CD4-positive, alpha-beta memory T cell (primary cell): ENCODE measurements at regions not wholly inside any gene's neighbourhood (a gene's known extent, or its start where the extent isn't known, plus 50 kb on each side); places are given as distances from the start of the nearest gene placed in this dataset.
"Not testable (repeated sequence)": the region's sequence is repeated elsewhere in the genome, so short reads cannot be mapped to it uniquely, and the experiment has no call there.

Source experiments
- CTCF ChIA-PET: fragments of 350-600 bp; sonication (Branson Sonifier 250); formaldehyde crosslinking; loops from one replicate; lab custom pipeline; 2021; ENCODE audit warnings: inconsistent platforms; ENCODE audit not compliant: partially characterized antibody; lab: Charles Lee
- POLR2A ChIA-PET: fragments of 350-600 bp; sonication (Branson Sonifier 250); formaldehyde crosslinking; loops from one replicate; lab custom pipeline; 2021; ENCODE audit not compliant: partially characterized antibody; lab: Charles Lee
- DNase-seq, 5 donors: peaks; one replicate each; pipeline versions ENCODE4 v3.0.0 to v3.0.0-alpha.2; 2020 to 2022; ENCODE audit warnings: mixed read lengths in 1 of 5
- H3K27ac ChIP-seq: one replicate; pipeline ENCODE4 v1.7.0; 2013; ENCODE audit warnings: low read depth, low read length
- H3K27me3 ChIP-seq: 2 replicates; pipeline ENCODE4 v1.7.0; 2013; ENCODE audit warnings: mild to moderate bottlenecking, low read length, moderate library complexity; ENCODE audit not compliant: insufficient read depth
- H3K36me3 ChIP-seq: 2 replicates; pipeline ENCODE4 v1.7.0; 2013; ENCODE audit warnings: mild to moderate bottlenecking, low read length, moderate library complexity; ENCODE audit not compliant: insufficient read depth
- H3K4me1 ChIP-seq: 2 replicates; pipeline ENCODE4 v1.7.0; 2013; ENCODE audit warnings: mild to moderate bottlenecking, low read length, moderate library complexity; ENCODE audit not compliant: insufficient read depth
- H3K4me3 ChIP-seq, 2 donors: one replicate each; pipeline ENCODE4 v1.7.0; 2013; ENCODE audit warnings: low read length in 2 of 2, mild to moderate bottlenecking in 1 of 2
- H3K9me3 ChIP-seq, 2 donors: one replicate each; pipeline ENCODE4 v1.7.0; 2013; ENCODE audit warnings: low read length in 2 of 2, control low read depth in 1 of 2; ENCODE audit not compliant: control insufficient read depth in 1 of 2
- H3K27ac Mint-ChIP-seq, 7 donors: one replicate each; pipeline ENCODE4 v1.8.0; 2020 to 2021; ENCODE audit warnings: mixed read lengths in 7 of 7, mild to moderate bottlenecking in 6 of 7, inconsistent platforms in 3 of 7, moderate library complexity in 3 of 7
- H3K27me3 Mint-ChIP-seq, 2 donors: one replicate each; pipeline ENCODE4 v1.8.0; 2020 to 2021; ENCODE audit warnings: mixed read lengths in 2 of 2
- H3K36me3 Mint-ChIP-seq, 2 donors: one replicate each; pipeline ENCODE4 v1.8.0; 2020 to 2021; ENCODE audit warnings: mixed read lengths in 2 of 2, inconsistent platforms in 1 of 2, mild to moderate bottlenecking in 1 of 2
- H3K4me1 Mint-ChIP-seq, 4 donors: one replicate each; pipeline ENCODE4 v1.8.0; 2020 to 2021; ENCODE audit warnings: mixed read lengths in 4 of 4, mild to moderate bottlenecking in 1 of 4
- H3K4me3 Mint-ChIP-seq, 8 donors: one replicate each; pipeline ENCODE4 v1.8.0; 2020 to 2021; ENCODE audit warnings: mixed read lengths in 8 of 8, mild to moderate bottlenecking in 7 of 8, moderate library complexity in 6 of 8, inconsistent platforms in 3 of 8
- H3K9me3 Mint-ChIP-seq, 8 donors: one replicate each; pipeline ENCODE4 v1.8.0; 2020 to 2021; ENCODE audit warnings: mixed read lengths in 8 of 8, mild to moderate bottlenecking in 5 of 8, inconsistent platforms in 3 of 8, moderate library complexity in 1 of 8
- intact Hi-C: fragments of 100-400 bp; cut with micrococcal nuclease; formaldehyde crosslinking; loops from one replicate; pipeline ENCODE4 v1.15.1; 2023

DNA sequence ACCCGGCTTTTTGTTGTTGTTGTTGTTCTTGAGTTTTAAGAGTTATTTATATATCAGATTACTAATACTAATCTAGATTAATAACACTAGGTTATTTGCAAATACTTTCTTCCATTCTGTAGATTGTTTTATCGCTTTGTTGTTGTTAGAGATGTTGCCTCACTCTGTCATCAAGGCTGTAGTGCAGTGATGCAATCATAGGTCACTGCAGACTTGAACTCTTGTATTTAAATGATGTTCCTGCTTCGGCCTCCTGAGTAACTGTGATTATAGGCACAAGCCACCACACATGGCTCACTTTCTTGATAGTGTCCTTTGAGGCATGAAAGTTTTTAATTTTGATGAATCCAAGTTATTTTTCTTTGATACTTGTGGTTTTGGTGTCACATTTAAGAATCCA, 129.0 kb downstream of the VSIG4 start:
- Histone ChIP-seq H3K36me3 (no peaks in the 10 kb centered on the region), H3K27ac (no peak overlapping the region), H3K4me3 (no peak overlapping the region), H3K9me3 (no peaks in the 10 kb centered on the region), H3K27me3 (no peaks in the 10 kb centered on the region), H3K4me1 (no peaks in the 10 kb centered on the region)
- H3K9me3 Mint-ChIP-seq, result peaks cover 0 to 10% (median 0%) of the 10 kb centered on the region in 8 donors
- H3K36me3 Mint-ChIP-seq, result no peaks in the 10 kb centered on the region
- H3K4me1 Mint-ChIP-seq, result no peaks in the 10 kb centered on the region
- ChIA-PET CTCF (no interaction called here), POLR2A (no interaction called here)
- intact Hi-C loops, result no loop called here
- no peaks in the 10 kb centered on the region for H3K27me3 Mint-ChIP-seq
- no peak overlapping the region for H3K4me3 Mint-ChIP-seq
- no peak overlapping the region for H3K27ac Mint-ChIP-seq
- no peak for DNase-seq

GRCh38 chrX:65903750-65904149, 136.1 kb downstream of the VSIG4 start:
- Mint-ChIP-seq H3K4me1 (peaks cover 9 to 30% (median 22%) of the 10 kb centered on the region in 4 donors), H3K27me3 (no peaks in the 10 kb centered on the region), H3K9me3 (peaks cover 0 to 2% (median 0%) of the 10 kb centered on the region in 8 donors), H3K36me3 (no peaks in the 10 kb centered on the region), H3K4me3 (no peak overlapping the region), H3K27ac (peak overlapping the region in 1 of 7 donors; percentile 15)
- Histone ChIP-seq H3K9me3 (no peaks in the 10 kb centered on the region), H3K27me3 (no peaks in the 10 kb centered on the region), H3K4me1 (peaks cover 19% of the 10 kb centered on the region), H3K27ac (no peak overlapping the region), H3K4me3 (no peak overlapping the region), H3K36me3 (no peaks in the 10 kb centered on the region)
- CTCF ChIA-PET, result no interaction called here
- POLR2A ChIA-PET, result no interaction called here
- no peak for DNase-seq
- intact Hi-C loops, result no loop called here

DNA sequence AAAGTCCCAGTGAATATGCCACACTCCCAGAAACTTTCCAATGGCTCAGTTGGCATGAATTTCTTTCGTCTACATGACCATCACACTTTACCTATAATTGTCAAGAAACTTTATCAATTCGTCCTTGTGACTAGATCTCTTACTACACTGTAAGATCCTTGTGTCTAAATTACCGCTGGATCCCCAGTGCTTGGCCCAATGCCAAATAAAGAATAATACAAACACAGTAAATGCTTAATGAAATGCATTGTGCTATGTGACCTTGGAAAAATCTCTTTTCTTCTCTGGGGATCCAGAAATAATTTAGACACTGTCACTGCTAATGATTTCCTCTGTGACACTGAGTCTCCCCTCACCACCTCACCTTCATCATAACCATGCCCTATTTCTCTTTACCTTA, 137.9 kb downstream of the VSIG4 start:
- Mint-ChIP-seq H3K27ac (peak overlapping the region in 2 of 7 donors; percentile 2 to 44), H3K36me3 (no peaks in the 10 kb centered on the region), H3K4me1 (peaks cover 9 to 30% (median 22%) of the 10 kb centered on the region in 4 donors), H3K9me3 (peaks cover 0 to 2% (median 0%) of the 10 kb centered on the region in 8 donors), H3K27me3 (no peaks in the 10 kb centered on the region), H3K4me3 (no peak overlapping the region)
- no peak overlapping the region for H3K27ac ChIP-seq
- ChIA-PET POLR2A (no interaction called here), CTCF (interaction anchor here (0.9 kb wide), 1 partner anchor 156 kb away, joined by 3 read pairs; no protein-coding TSS in a partner anchor)
- intact Hi-C loops, result no loop called here
- no peaks in the 10 kb centered on the region for H3K9me3 ChIP-seq
- no peak for DNase-seq
- peaks cover 19% of the 10 kb centered on the region for H3K4me1 ChIP-seq
- no peak overlapping the region for H3K4me3 ChIP-seq
- H3K36me3 ChIP-seq, result no peaks in the 10 kb centered on the region
- no peaks in the 10 kb centered on the region for H3K27me3 ChIP-seq

DNA sequence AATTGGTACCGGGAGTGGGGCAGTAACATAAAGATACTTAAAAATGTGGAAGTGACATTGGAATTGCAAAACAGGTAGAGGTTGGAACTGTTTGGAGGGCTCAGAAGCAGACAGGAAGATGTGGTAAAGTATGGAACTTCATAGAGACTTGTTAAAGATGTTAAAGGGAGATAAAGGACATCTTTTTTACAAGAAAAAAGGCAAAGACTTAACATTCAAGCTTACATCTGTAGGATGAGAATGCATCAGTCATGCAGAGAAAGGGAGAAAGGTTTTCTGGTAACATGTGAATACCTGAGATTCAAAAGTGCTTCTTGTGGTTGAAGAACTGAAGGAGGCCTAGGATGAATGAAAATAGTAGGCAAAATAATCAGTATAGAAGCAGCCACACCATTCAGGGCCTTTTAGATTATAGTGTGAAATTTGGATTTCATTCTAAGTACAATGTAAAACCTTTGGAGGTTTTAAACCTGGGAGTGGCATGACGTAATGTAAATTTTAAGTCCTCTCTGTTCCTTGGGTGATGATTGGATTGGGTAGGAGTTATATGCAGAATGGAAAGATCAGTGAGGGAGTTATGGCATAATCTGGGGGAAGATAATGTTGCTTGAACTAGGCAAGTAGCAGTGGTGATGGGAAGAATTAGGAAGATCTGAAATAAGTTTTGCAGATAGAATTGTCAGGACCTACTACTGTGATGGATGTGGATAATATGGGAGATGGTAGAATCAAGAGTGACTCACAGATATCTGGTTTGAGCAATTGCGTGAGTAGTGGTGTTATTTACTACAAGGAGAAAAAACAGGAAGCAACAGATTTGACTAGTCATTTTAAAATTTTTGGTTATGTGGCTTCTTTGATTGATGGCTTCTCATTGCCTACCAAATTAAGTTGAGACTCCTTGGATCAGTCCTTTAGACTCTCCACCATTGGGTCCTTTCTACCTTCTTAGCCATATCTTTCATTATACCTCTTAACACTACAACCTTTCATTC, 138.7 kb downstream of the VSIG4 start:
- Mint-ChIP-seq H3K4me3 (peak overlapping the region in 2 of 8 donors; percentile 9 to 20), H3K4me1 (peaks cover 9 to 30% (median 22%) of the 10 kb centered on the region in 4 donors), H3K27ac (peak overlapping the region in 3 of 7 donors; percentile 22 to 38 (median 24)), H3K9me3 (peaks cover 0 to 2% (median 0%) of the 10 kb centered on the region in 8 donors), H3K36me3 (no peaks in the 10 kb centered on the region), H3K27me3 (no peaks in the 10 kb centered on the region)
- Histone ChIP-seq H3K9me3 (no peaks in the 10 kb centered on the region), H3K36me3 (no peaks in the 10 kb centered on the region), H3K27me3 (no peaks in the 10 kb centered on the region), H3K4me1 (peaks cover 19% of the 10 kb centered on the region), H3K27ac (no peak overlapping the region), H3K4me3 (no peak overlapping the region)
- no peak for DNase-seq
- CTCF ChIA-PET, result no interaction called here
- intact Hi-C loops, result no loop called here
- POLR2A ChIA-PET, result no interaction called here

DNA sequence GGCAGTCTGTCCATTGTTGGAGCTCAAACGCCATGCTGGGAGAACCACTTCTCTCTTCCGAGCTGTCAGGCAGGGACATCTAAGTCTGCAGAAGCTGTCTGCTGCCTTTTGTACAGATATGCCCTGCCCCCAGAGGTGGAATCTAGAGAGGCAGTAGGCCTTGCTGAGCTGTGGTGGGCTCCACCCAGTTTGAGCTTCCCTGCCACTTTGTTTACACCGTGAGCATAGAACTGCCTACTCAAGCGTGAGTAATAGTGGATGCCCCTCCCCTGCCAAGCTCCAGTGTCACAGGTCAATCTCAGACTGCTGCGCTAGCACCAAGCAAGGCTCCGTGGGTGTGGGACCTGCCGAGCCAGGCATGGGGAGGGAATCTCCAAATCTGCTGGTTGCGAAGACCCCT, 145.7 kb downstream of the VSIG4 start:
- Mint-ChIP-seq H3K27me3 (no peaks in the 10 kb centered on the region), H3K4me3 (peak overlapping the region in 3 of 8 donors; percentile 17 to 41 (median 23)), H3K4me1 (peaks cover 11 to 26% (median 18%) of the 10 kb centered on the region in 4 donors), H3K27ac (peak overlapping the region in 1 of 7 donors; percentile 37), H3K36me3 (no peaks in the 10 kb centered on the region), H3K9me3 (peaks cover 0 to 2% (median 0%) of the 10 kb centered on the region in 8 donors)
- POLR2A ChIA-PET, result no interaction called here
- CTCF ChIA-PET, result interaction anchor here (1.8 kb wide), 1 partner anchor 297 kb away, joined by 5 read pairs; no protein-coding TSS in a partner anchor
- no peak overlapping the region for H3K4me3 ChIP-seq
- H3K27ac ChIP-seq, result no peak overlapping the region
- H3K36me3 ChIP-seq, result no peaks in the 10 kb centered on the region
- DNase-seq, result peak; percentile 14 to 54 (median 23)
- no peaks in the 10 kb centered on the region for H3K27me3 ChIP-seq
- H3K4me1 ChIP-seq, result no peaks in the 10 kb centered on the region
- intact Hi-C loops, result no loop called here
- no peaks in the 10 kb centered on the region for H3K9me3 ChIP-seq

DNA sequence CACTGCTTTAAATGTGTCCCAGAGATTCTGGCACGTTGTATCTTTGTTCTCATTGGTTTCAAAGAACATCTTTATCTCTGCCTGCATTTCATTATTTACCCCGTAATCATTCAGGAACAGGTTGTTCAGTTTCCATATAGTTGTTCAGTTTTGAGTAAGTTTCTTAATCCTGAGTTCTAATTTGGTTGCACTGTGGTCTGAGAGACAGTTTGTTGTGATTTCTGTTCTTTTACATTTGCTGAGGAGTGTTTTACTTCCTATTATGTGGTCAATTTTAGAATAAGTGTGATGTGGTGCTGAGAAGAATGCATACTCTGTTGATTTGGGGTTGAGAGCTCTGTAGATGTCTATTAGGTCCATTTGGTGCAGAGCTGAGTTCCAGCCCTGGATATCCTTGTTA, 148.1 kb downstream of the VSIG4 start:
- intact Hi-C loops, H3K4me1 ChIP-seq, H3K27me3 Mint-ChIP-seq, H3K36me3 Mint-ChIP-seq, CTCF ChIA-PET, H3K27me3 ChIP-seq, H3K36me3 ChIP-seq, H3K9me3 Mint-ChIP-seq, H3K27ac ChIP-seq, H3K4me3 ChIP-seq, DNase-seq, H3K9me3 ChIP-seq, POLR2A ChIA-PET: not testable (repeated sequence)
- Mint-ChIP-seq H3K4me1 (peaks cover 11 to 26% (median 18%) of the 10 kb centered on the region in 4 donors), H3K27ac (peak overlapping the region in 6 of 7 donors; percentile 9 to 24 (median 16)), H3K4me3 (peak overlapping the region in 5 of 8 donors; percentile 0 to 30 (median 4))

- Mint-ChIP-seq H3K4me1 (peaks cover 14 to 25% (median 19%) of the 10 kb centered on the region in 4 donors), H3K4me3 (peak overlapping the region in 1 of 8 donors; percentile 11)
- H3K9me3 ChIP-seq, H3K9me3 Mint-ChIP-seq, H3K36me3 ChIP-seq, H3K4me3 ChIP-seq, H3K27me3 ChIP-seq, CTCF ChIA-PET, H3K27ac Mint-ChIP-seq, H3K4me1 ChIP-seq, H3K36me3 Mint-ChIP-seq, H3K27ac ChIP-seq, H3K27me3 Mint-ChIP-seq, POLR2A ChIA-PET, DNase-seq, intact Hi-C loops: not testable (repeated sequence)
Observed at GRCh38 chrX:65888150-65888549, 151.7 kb downstream of the VSIG4 start.
